Osteoblast (primary cell): ENCODE measurements at regions not wholly inside any gene's neighbourhood (a gene's known extent, or its start where the extent isn't known, plus 50 kb on each side); places are given as distances from the start of the nearest gene placed in this dataset.

Experiments
- DNase-seq: peaks from one replicate; pipeline ENCODE4 v3.0.0; 2011; ENCODE audit warnings: low spot score, mixed read lengths; ENCODE audit not compliant: insufficient read length; ENCODE audit errors: missing footprints
- H2AFZ ChIP-seq: 2 replicates; pipeline ENCODE4 v1.6.0; 2011; ENCODE audit warnings: mild to moderate bottlenecking, low read length
- H3K27ac ChIP-seq: 2 replicates; pipeline ENCODE4 v1.5.1; 2011; ENCODE audit warnings: mild to moderate bottlenecking, low read depth, low read length, moderate library complexity
- H3K27me3 ChIP-seq: 2 replicates; pipeline ENCODE4 v1.6.0; 2012; ENCODE audit warnings: mild to moderate bottlenecking, control low read depth, inconsistent platforms, low read length, moderate library complexity; ENCODE audit not compliant: insufficient read depth
- H3K36me3 ChIP-seq: 2 replicates; pipeline ENCODE4 v1.5.1; 2011; ENCODE audit warnings: mild to moderate bottlenecking, low read length, control low read depth, moderate library complexity; ENCODE audit not compliant: insufficient read depth
- H3K4me1 ChIP-seq: 2 replicates; pipeline ENCODE4 v1.5.1; 2011; ENCODE audit warnings: mild to moderate bottlenecking, low read length, control low read depth, moderate library complexity; ENCODE audit not compliant: insufficient read depth
- H3K4me2 ChIP-seq: 2 replicates; pipeline ENCODE4 v1.6.0; 2011; ENCODE audit warnings: mild to moderate bottlenecking, low read length; ENCODE audit not compliant: insufficient read depth
- H3K4me3 ChIP-seq: fragments of 200-600 bp; sonication (generic); 3 replicates; pipeline ENCODE4 v1.5.1; 2012; ENCODE audit warnings: mild to moderate bottlenecking, low read length, inconsistent platforms; ENCODE audit not compliant: insufficient read depth
- H3K79me2 ChIP-seq: 2 replicates; pipeline ENCODE4 v1.6.0; 2012; ENCODE audit warnings: mild to moderate bottlenecking, low read length, control low read depth, inconsistent platforms; ENCODE audit not compliant: insufficient read depth
- H3K9me3 ChIP-seq: 2 replicates; pipeline ENCODE4 v1.5.1; 2011; ENCODE audit warnings: low read depth, low read length, control low read depth
- H4K20me1 ChIP-seq: 2 replicates; pipeline ENCODE4 v1.6.0; 2012; ENCODE audit warnings: mild to moderate bottlenecking, low read length, control low read depth; ENCODE audit not compliant: insufficient read depth
- TF ChIP-seq, protein P1 (sequence below): IDR thresholded peaks from 2 replicates; pipeline ENCODE4 v1.5.1; 2011; ENCODE audit warnings: mild to moderate bottlenecking, low read depth, low read length, moderate library complexity; ENCODE audit errors: extremely low read depth

GRCh38 chr1:60949826-60950197 lies 132.5 kb upstream of the NFIA start:
- Histone ChIP-seq H3K79me2 (no peaks in the 10 kb centered on the region), H3K4me1 (no peaks in the 10 kb centered on the region), H3K27me3 (peaks cover 9% of the 10 kb centered on the region), H3K27ac (no peak overlapping the region), H3K4me3 (no peak overlapping the region), H3K4me2 (no peak overlapping the region), H2AFZ (no peak overlapping the region), H3K9me3 (no peaks in the 10 kb centered on the region), H4K20me1 (no peaks in the 10 kb centered on the region), H3K36me3 (no peaks in the 10 kb centered on the region)
- TF ChIP-seq, protein P1, sequence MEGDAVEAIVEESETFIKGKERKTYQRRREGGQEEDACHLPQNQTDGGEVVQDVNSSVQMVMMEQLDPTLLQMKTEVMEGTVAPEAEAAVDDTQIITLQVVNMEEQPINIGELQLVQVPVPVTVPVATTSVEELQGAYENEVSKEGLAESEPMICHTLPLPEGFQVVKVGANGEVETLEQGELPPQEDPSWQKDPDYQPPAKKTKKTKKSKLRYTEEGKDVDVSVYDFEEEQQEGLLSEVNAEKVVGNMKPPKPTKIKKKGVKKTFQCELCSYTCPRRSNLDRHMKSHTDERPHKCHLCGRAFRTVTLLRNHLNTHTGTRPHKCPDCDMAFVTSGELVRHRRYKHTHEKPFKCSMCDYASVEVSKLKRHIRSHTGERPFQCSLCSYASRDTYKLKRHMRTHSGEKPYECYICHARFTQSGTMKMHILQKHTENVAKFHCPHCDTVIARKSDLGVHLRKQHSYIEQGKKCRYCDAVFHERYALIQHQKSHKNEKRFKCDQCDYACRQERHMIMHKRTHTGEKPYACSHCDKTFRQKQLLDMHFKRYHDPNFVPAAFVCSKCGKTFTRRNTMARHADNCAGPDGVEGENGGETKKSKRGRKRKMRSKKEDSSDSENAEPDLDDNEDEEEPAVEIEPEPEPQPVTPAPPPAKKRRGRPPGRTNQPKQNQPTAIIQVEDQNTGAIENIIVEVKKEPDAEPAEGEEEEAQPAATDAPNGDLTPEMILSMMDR = no peak
- no peak for DNase-seq

DNA sequence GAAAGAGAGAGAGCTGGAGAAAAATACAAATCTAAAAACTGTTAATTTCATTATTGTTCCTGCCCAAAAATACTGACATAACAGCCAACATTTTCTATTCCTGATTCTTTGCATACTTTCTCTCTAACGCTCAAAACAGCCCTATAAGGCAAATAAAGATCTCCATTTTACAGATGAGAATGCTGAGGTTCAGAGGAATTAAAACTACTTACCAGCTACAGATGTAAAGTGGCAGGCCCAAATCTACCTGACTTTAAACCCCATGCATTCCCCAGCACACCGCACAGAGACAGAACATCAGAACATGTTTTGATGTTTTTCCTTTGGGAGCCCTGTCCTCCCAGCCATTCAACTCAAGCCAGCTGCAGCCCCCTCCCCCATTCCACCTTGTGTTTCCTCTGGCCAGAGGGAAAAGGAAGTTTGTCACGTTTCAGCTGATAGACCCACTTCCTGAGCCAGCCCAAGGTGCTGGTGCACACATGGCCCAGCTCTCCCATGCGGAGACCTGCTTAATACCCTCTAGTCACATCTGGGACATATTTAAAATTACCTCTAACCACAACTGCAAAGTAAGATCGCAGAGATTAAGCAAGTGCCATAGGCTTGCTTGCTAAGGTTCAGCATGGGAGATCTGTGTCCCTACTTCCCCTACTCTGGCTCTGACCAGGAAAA lies 133.1 kb upstream of the NFIA start:
- Histone ChIP-seq H2AFZ (no peak overlapping the region), H3K4me2 (no peak overlapping the region), H3K9me3 (no peaks in the 10 kb centered on the region), H3K4me3 (no peak overlapping the region), H3K79me2 (no peaks in the 10 kb centered on the region), H4K20me1 (no peaks in the 10 kb centered on the region), H3K27me3 (peaks cover 9% of the 10 kb centered on the region), H3K4me1 (no peaks in the 10 kb centered on the region), H3K36me3 (no peaks in the 10 kb centered on the region), H3K27ac (no peak overlapping the region)
- TF ChIP-seq, protein P1 = no peak
- DNase-seq = no peak

DNA sequence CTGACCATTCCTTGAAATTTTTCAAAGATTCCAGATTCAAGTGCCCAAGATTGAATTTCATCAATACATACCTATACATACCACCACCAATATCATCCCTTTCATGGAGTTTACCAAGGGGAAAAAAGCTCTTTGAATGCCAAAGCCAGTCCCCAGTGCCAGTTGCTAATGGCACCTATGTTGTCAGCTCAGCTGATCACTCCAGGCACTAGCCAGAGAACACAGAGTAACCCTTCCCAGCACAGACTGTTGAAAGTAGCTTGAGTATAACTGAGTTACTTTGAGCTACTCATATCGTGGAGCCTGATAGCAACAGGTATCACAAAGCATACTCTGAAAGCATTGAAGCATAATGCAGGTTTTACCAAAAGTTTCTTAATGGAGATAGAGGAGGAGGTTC lies 133.9 kb upstream of the NFIA start:
- no peaks in the 10 kb centered on the region for H3K79me2 ChIP-seq
- H3K4me2 ChIP-seq = no peak overlapping the region
- no peak overlapping the region for H3K4me3 ChIP-seq
- H3K27me3 ChIP-seq = peaks cover 9% of the 10 kb centered on the region
- no peak for DNase-seq
- no peak overlapping the region for H2AFZ ChIP-seq
- no peaks in the 10 kb centered on the region for H4K20me1 ChIP-seq
- TF ChIP-seq, protein P1 = no peak
- no peaks in the 10 kb centered on the region for H3K9me3 ChIP-seq
- no peaks in the 10 kb centered on the region for H3K4me1 ChIP-seq
- no peak overlapping the region for H3K27ac ChIP-seq
- no peaks in the 10 kb centered on the region for H3K36me3 ChIP-seq

DNA sequence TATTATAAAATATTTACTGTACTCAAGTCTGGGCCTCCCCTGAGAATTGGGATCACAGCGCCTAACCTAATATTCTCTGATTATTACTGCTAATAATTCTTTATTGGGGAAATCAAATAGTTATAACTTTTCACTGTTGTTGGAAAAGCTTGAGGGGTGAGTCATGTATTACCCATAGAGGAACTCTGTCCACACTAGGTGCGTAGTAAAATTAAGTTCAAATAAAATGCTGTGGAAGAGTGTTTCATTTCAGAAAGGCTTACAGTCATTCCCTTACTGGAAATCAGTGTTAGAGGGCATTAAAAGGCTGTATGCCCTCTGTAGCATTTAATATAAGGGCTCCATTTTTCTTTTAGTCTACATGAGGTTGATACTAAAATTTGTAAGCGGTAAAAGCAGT lies 135.0 kb upstream of the NFIA start:
- no peaks in the 10 kb centered on the region for H3K79me2 ChIP-seq

More for the DNA sequence above, 135.0 kb upstream of the NFIA start:
- H3K27ac ChIP-seq = no peak overlapping the region
- no peaks in the 10 kb centered on the region for H3K4me1 ChIP-seq
- peaks cover 9% of the 10 kb centered on the region for H3K27me3 ChIP-seq
- no peak overlapping the region for H3K4me2 ChIP-seq
- DNase-seq = no peak
- H4K20me1 ChIP-seq = no peaks in the 10 kb centered on the region
- H3K36me3 ChIP-seq = no peaks in the 10 kb centered on the region
- no peaks in the 10 kb centered on the region for H3K9me3 ChIP-seq
- TF ChIP-seq, protein P1 = no peak
- no peak overlapping the region for H3K4me3 ChIP-seq
- H2AFZ ChIP-seq = no peak overlapping the region
